ENCODE measurements at regions not wholly inside any gene's neighbourhood (a gene's known extent, or its start where the extent isn't known, plus 50 kb on each side); places are given as distances from the start of the nearest gene placed in this dataset.

DNA sequence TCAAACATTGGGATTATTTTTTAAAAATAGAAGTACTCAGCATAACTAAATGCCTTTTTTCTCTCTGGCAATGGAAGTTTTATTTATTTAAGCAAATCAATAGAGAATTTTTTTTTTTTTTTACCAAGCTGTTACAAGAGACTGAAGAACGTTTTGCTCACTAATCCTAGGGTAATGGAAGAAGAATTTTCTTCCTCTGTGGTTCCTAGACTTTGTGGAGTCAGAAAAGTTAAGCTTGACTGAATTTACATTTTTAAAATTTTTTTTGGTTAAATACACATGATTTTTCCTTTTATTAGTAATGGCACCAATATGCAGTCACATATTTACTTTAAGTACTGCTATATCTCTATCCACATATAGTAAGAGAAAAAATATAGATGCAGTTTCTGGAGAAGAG, 189.8 kb downstream of the PCSK1 start:
- no peak for DNase-seq (ENCODE audit: low read depth in 1 of 2, low spot score in 1 of 2)
- H3K27ac ChIP-seq (replicated peaks) = no peak overlapping the region
- no peak for TF ChIP-seq POLR2AphosphoS5 (IDR thresholded peaks at IDR 0.05; ENCODE audit: low read depth)
- no peak for TF ChIP-seq CTCF (IDR thresholded peaks at IDR 0.05; ENCODE audit: insufficient read depth, low read length)
- TF ChIP-seq SPI1 (IDR thresholded peaks at IDR 0.05; ENCODE audit: borderline replicate concordance, low read depth) = no peak
- TF ChIP-seq GABPA (IDR thresholded peaks at IDR 0.05; ENCODE audit: low read depth) = no peak
- TF ChIP-seq, protein P1, sequence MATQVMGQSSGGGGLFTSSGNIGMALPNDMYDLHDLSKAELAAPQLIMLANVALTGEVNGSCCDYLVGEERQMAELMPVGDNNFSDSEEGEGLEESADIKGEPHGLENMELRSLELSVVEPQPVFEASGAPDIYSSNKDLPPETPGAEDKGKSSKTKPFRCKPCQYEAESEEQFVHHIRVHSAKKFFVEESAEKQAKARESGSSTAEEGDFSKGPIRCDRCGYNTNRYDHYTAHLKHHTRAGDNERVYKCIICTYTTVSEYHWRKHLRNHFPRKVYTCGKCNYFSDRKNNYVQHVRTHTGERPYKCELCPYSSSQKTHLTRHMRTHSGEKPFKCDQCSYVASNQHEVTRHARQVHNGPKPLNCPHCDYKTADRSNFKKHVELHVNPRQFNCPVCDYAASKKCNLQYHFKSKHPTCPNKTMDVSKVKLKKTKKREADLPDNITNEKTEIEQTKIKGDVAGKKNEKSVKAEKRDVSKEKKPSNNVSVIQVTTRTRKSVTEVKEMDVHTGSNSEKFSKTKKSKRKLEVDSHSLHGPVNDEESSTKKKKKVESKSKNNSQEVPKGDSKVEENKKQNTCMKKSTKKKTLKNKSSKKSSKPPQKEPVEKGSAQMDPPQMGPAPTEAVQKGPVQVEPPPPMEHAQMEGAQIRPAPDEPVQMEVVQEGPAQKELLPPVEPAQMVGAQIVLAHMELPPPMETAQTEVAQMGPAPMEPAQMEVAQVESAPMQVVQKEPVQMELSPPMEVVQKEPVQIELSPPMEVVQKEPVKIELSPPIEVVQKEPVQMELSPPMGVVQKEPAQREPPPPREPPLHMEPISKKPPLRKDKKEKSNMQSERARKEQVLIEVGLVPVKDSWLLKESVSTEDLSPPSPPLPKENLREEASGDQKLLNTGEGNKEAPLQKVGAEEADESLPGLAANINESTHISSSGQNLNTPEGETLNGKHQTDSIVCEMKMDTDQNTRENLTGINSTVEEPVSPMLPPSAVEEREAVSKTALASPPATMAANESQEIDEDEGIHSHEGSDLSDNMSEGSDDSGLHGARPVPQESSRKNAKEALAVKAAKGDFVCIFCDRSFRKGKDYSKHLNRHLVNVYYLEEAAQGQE (IDR thresholded peaks at IDR 0.05; ENCODE audit: insufficient replicate concordance, low read depth) = no peak
- H3K4me3 ChIP-seq (replicated peaks; ENCODE audit: insufficient read depth, low read length) = no peak overlapping the region
- no peaks in the 10 kb centered on the region for H3K27me3 ChIP-seq (ENCODE audit: insufficient read depth, poor library complexity, severe bottlenecking)

DNA sequence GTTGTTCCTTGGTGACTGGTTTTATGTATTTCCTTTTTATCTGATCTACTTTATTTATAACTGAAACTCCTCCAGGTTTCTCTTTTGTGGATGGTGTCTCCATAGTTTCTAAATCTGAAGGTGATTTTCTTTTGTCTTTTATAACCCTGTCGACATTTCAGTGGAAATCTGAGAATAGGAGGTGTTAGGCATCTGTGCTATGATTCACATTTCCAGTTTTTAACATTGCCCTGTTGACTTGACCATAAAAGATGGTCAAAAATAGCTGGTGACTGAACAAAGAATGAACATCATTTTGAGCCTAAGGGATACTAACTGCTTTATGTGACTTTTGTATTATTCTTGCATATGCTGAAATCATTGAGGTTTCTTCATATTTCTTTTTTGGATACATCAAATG, 190.5 kb downstream of the PCSK1 start:
- Histone ChIP-seq H3K27ac (replicated peaks) (no peak overlapping the region), H3K27me3 (ENCODE audit: insufficient read depth, poor library complexity, severe bottlenecking) (no peaks in the 10 kb centered on the region), H3K4me3 (replicated peaks; ENCODE audit: insufficient read depth, low read length) (no peak overlapping the region)
- no peak for DNase-seq (ENCODE audit: low read depth in 1 of 2, low spot score in 1 of 2)
- TF ChIP-seq CTCF (IDR thresholded peaks at IDR 0.05; ENCODE audit: insufficient read depth, low read length) (no peak), POLR2AphosphoS5 (IDR thresholded peaks at IDR 0.05; ENCODE audit: low read depth) (no peak)
- TF ChIP-seq, protein P1 (IDR thresholded peaks at IDR 0.05; ENCODE audit: insufficient replicate concordance, low read depth) = no peak

DNA sequence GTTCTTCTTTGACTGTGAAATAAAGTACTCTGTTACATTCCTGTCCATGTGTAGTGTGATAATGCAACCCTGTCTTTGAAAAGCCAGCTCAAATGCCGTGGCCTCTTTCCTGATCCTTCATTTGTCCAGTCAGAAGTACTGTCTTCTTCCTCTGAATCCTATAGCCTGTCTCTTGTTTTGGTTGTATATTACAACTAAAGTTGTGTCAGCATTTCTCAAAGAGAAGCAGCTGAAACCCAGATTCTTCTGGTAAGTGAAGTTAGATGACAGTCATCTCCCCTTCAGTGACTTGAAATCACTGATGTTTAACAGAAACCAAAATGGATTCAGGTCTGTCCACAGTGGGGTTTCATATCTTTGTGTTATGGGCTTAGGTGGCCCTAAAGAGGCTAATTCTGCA, 196.2 kb downstream of the PCSK1 start:
- Histone ChIP-seq H3K27ac (replicated peaks) (no peak overlapping the region), H3K4me3 (replicated peaks; ENCODE audit: insufficient read depth, low read length) (no peak overlapping the region), H3K27me3 (ENCODE audit: insufficient read depth, poor library complexity, severe bottlenecking) (no peaks in the 10 kb centered on the region)
- no peak for DNase-seq (ENCODE audit: low read depth in 1 of 2, low spot score in 1 of 2)
- TF ChIP-seq GABPA (IDR thresholded peaks at IDR 0.05; ENCODE audit: low read depth) (no peak), SPI1 (IDR thresholded peaks at IDR 0.05; ENCODE audit: borderline replicate concordance, low read depth) (no peak), CTCF (IDR thresholded peaks at IDR 0.05; ENCODE audit: insufficient read depth, low read length) (no peak), POLR2AphosphoS5 (IDR thresholded peaks at IDR 0.05; ENCODE audit: low read depth) (no peak)
- TF ChIP-seq, protein P1 (IDR thresholded peaks at IDR 0.05; ENCODE audit: insufficient replicate concordance, low read depth) = no peak
